ENCODE measurements at regions not wholly inside any gene's neighbourhood (a gene's known extent, or its start where the extent isn't known, plus 50 kb on each side); places are given as distances from the start of the nearest gene placed in this dataset.

DNA sequence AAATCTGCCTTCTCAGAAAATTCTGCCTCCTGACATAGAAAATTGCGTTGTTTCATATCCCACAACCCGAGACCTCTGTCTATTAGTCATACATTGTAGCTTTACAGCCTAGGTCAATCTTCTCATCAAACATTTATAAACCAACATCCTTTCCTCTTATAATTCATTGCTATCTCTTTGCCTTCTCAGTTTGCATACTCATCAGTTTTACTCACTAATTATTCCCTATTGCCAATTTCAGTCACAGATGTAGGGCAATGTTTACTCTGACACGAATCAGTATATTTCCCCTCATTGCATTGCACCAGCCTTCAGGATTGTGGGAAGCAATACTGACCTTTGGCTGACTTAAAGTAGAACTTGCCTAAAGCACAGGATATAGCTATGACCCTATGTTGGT, 247.2 kb downstream of the CEMIP2 start:
- TF ChIP-seq CTCF (IDR thresholded peaks at IDR 0.05) = no peak
- H3K27me3 Mint-ChIP-seq (ENCODE audit: insufficient read depth) = peaks cover 2% of the 10 kb centered on the region; the same call in 1 of the 2 replicates
- no peak for DNase-seq
- H3K4me1 Mint-ChIP-seq (ENCODE audit: low read depth) = no peaks in the 10 kb centered on the region
- no peaks in the 10 kb centered on the region for H3K36me3 Mint-ChIP-seq (ENCODE audit: low read depth)
- H3K27ac Mint-ChIP-seq = no peak overlapping the region
- no peak overlapping the region for H3K4me3 Mint-ChIP-seq
- no peaks in the 10 kb centered on the region for H3K9me3 Mint-ChIP-seq

DNA sequence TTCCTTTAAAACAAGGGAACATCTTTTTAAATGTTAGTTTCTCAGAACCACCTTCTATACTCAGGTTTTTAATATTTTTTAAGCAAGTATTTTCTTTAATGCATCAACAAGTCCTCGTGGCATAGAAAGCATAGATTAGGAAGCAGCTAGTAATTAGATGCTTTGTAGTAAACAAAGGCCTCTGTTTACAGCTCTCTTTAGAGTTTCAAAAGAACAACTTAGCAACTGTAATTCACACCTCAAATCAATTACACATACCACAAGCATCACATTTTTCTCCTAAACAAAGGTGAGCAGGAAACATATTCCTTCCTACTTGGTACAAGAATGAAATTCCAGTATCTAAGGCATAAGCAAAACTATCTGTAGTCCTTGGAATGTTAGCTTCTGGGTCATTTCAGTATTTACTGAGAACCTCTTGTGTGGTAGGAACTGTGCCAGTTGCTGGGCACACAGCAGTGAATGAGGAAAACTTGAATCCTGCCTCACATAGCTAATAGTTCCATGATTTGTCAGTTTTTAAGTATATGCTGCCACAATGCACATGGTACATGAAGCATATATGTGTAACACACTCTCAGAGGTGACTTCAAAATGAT, 249.1 kb downstream of the CEMIP2 start:
- no peak for TF ChIP-seq CTCF (IDR thresholded peaks at IDR 0.05)
- Mint-ChIP-seq H3K4me3 (no peak overlapping the region), H3K9me3 (no peaks in the 10 kb centered on the region), H3K27me3 (ENCODE audit: insufficient read depth) (peaks cover 3% of the 10 kb centered on the region; the same call in 1 of the 2 replicates), H3K4me1 (ENCODE audit: low read depth) (no peaks in the 10 kb centered on the region), H3K36me3 (ENCODE audit: low read depth) (no peaks in the 10 kb centered on the region), H3K27ac (no peak overlapping the region)
- no peak for DNase-seq

- no peak for DNase-seq
- no peaks in the 10 kb centered on the region for H3K36me3 Mint-ChIP-seq (ENCODE audit: low read depth)
- peak overlapping the region; percentile 24; the same call in 1 of the 2 replicates for H3K4me3 Mint-ChIP-seq
- no peaks in the 10 kb centered on the region for H3K9me3 Mint-ChIP-seq
- H3K27ac Mint-ChIP-seq = no peak overlapping the region
- peaks cover 3% of the 10 kb centered on the region; the same call in 1 of the 2 replicates for H3K27me3 Mint-ChIP-seq (ENCODE audit: insufficient read depth)
- no peak for TF ChIP-seq CTCF (IDR thresholded peaks at IDR 0.05)
- no peaks in the 10 kb centered on the region for H3K4me1 Mint-ChIP-seq (ENCODE audit: low read depth)
Observed at GRCh38 chr9:71518045-71518827, 250.1 kb downstream of the CEMIP2 start.

GRCh38 chr9:71515626-71516025, 252.7 kb downstream of the CEMIP2 start:
- Mint-ChIP-seq H3K36me3 (ENCODE audit: low read depth) (no peaks in the 10 kb centered on the region), H3K9me3 (no peaks in the 10 kb centered on the region), H3K27me3 (ENCODE audit: insufficient read depth) (peaks cover 2% of the 10 kb centered on the region; the same call in 1 of the 2 replicates), H3K4me3 (no peak overlapping the region), H3K4me1 (ENCODE audit: low read depth) (no peaks in the 10 kb centered on the region), H3K27ac (no peak overlapping the region)
- TF ChIP-seq CTCF (IDR thresholded peaks at IDR 0.05) = no peak
- no peak for DNase-seq

DNA sequence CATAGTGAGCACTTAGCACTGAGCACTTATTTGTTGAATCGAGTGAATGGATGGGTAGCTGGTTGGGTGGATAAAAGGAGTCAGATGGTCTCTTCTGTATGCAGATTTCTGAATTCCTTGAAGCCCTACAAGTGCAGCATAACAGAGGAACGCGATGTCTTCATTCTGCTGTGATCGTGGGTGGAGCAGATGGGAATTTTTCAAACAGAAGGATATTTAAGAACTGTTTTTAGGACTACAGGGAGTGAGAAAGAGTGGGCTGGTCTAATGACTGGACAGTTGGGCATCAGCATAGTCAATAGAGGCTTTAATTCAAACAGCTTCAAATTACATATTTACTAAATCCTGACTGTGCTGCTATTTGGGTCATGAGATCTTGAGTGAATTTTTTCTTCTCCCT, 253.2 kb downstream of the CEMIP2 start:
- no peak for TF ChIP-seq CTCF (IDR thresholded peaks at IDR 0.05)
- Mint-ChIP-seq H3K4me3 (no peak overlapping the region), H3K27me3 (ENCODE audit: insufficient read depth) (peaks cover 2% of the 10 kb centered on the region; the same call in 1 of the 2 replicates), H3K9me3 (no peaks in the 10 kb centered on the region), H3K4me1 (ENCODE audit: low read depth) (no peaks in the 10 kb centered on the region), H3K36me3 (ENCODE audit: low read depth) (no peaks in the 10 kb centered on the region), H3K27ac (no peak overlapping the region)
- no peak for DNase-seq

All from HFFc6 (cell line).